ENCODE measurements at regions not wholly inside any gene's neighbourhood (a gene's known extent, or its start where the extent isn't known, plus 50 kb on each side); places are given as distances from the start of the nearest gene placed in this dataset.

DNA sequence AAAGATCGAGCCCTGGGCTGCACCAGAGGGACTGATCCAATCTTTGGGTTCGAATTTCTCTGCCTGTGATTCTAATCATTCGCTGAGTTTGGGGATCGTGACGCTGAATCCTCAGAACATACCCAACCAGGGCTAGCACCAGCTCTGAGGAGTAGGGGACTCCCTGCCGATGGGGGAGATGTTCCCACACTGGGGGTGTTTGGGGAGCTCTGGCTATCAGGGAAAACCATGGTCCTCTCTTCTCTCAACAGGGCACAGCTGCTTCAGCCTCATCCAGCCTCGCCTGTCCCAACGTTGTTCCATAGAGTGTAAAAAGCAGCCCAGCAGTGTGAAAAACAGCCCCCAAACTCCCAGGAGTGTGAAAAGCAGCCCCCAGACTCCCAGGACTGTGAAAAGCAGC lies 136.6 kb downstream of the ANKRD60 start:
- TF ChIP-seq POLR2A (IDR thresholded peaks at IDR 0.05): no peak
- TF ChIP-seq, protein P1, sequence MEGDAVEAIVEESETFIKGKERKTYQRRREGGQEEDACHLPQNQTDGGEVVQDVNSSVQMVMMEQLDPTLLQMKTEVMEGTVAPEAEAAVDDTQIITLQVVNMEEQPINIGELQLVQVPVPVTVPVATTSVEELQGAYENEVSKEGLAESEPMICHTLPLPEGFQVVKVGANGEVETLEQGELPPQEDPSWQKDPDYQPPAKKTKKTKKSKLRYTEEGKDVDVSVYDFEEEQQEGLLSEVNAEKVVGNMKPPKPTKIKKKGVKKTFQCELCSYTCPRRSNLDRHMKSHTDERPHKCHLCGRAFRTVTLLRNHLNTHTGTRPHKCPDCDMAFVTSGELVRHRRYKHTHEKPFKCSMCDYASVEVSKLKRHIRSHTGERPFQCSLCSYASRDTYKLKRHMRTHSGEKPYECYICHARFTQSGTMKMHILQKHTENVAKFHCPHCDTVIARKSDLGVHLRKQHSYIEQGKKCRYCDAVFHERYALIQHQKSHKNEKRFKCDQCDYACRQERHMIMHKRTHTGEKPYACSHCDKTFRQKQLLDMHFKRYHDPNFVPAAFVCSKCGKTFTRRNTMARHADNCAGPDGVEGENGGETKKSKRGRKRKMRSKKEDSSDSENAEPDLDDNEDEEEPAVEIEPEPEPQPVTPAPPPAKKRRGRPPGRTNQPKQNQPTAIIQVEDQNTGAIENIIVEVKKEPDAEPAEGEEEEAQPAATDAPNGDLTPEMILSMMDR (IDR thresholded peaks at IDR 0.05): no peak

Data from uterus (tissue), 2 donors.